Osteoblast (primary cell): ENCODE measurements at regions not wholly inside any gene's neighbourhood (a gene's known extent, or its start where the extent isn't known, plus 50 kb on each side); places are given as distances from the start of the nearest gene placed in this dataset.

Experiments
- DNase-seq: peaks from one replicate; pipeline ENCODE4 v3.0.0; 2011; ENCODE audit warnings: low spot score, mixed read lengths; ENCODE audit not compliant: insufficient read length; ENCODE audit errors: missing footprints
- H2AFZ ChIP-seq: 2 replicates; pipeline ENCODE4 v1.6.0; 2011; ENCODE audit warnings: mild to moderate bottlenecking, low read length
- H3K27ac ChIP-seq: 2 replicates; pipeline ENCODE4 v1.5.1; 2011; ENCODE audit warnings: mild to moderate bottlenecking, low read depth, low read length, moderate library complexity
- H3K27me3 ChIP-seq: 2 replicates; pipeline ENCODE4 v1.6.0; 2012; ENCODE audit warnings: mild to moderate bottlenecking, control low read depth, inconsistent platforms, low read length, moderate library complexity; ENCODE audit not compliant: insufficient read depth
- H3K36me3 ChIP-seq: 2 replicates; pipeline ENCODE4 v1.5.1; 2011; ENCODE audit warnings: mild to moderate bottlenecking, low read length, control low read depth, moderate library complexity; ENCODE audit not compliant: insufficient read depth
- H3K4me1 ChIP-seq: 2 replicates; pipeline ENCODE4 v1.5.1; 2011; ENCODE audit warnings: mild to moderate bottlenecking, low read length, control low read depth, moderate library complexity; ENCODE audit not compliant: insufficient read depth
- H3K4me2 ChIP-seq: 2 replicates; pipeline ENCODE4 v1.6.0; 2011; ENCODE audit warnings: mild to moderate bottlenecking, low read length; ENCODE audit not compliant: insufficient read depth
- H3K4me3 ChIP-seq: fragments of 200-600 bp; sonication (generic); 3 replicates; pipeline ENCODE4 v1.5.1; 2012; ENCODE audit warnings: mild to moderate bottlenecking, low read length, inconsistent platforms; ENCODE audit not compliant: insufficient read depth
- H3K79me2 ChIP-seq: 2 replicates; pipeline ENCODE4 v1.6.0; 2012; ENCODE audit warnings: mild to moderate bottlenecking, low read length, control low read depth, inconsistent platforms; ENCODE audit not compliant: insufficient read depth
- H3K9me3 ChIP-seq: 2 replicates; pipeline ENCODE4 v1.5.1; 2011; ENCODE audit warnings: low read depth, low read length, control low read depth
- H4K20me1 ChIP-seq: 2 replicates; pipeline ENCODE4 v1.6.0; 2012; ENCODE audit warnings: mild to moderate bottlenecking, low read length, control low read depth; ENCODE audit not compliant: insufficient read depth
- TF ChIP-seq, protein P1 (sequence below): IDR thresholded peaks from 2 replicates; pipeline ENCODE4 v1.5.1; 2011; ENCODE audit warnings: mild to moderate bottlenecking, low read depth, low read length, moderate library complexity; ENCODE audit errors: extremely low read depth

DNA sequence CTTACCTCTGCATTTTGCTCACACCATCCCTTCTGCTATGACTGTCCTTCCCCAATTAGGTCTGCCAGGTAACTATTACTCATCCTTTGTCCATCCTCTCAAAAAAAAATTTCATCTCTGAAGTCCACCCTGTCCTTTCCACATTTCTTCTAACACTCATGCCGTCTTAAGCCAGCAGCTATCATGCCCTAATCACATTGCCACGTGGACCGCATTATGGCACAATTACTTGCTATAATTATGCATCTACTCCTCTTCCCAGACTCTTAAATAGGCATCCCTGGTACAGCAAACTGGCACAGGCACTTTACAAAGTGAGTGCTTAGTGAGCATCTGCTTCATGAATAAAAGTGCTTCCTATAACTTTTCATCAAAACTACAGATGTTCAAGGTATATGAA, 295.4 kb upstream of the ESRRG start:
- TF ChIP-seq, protein P1, sequence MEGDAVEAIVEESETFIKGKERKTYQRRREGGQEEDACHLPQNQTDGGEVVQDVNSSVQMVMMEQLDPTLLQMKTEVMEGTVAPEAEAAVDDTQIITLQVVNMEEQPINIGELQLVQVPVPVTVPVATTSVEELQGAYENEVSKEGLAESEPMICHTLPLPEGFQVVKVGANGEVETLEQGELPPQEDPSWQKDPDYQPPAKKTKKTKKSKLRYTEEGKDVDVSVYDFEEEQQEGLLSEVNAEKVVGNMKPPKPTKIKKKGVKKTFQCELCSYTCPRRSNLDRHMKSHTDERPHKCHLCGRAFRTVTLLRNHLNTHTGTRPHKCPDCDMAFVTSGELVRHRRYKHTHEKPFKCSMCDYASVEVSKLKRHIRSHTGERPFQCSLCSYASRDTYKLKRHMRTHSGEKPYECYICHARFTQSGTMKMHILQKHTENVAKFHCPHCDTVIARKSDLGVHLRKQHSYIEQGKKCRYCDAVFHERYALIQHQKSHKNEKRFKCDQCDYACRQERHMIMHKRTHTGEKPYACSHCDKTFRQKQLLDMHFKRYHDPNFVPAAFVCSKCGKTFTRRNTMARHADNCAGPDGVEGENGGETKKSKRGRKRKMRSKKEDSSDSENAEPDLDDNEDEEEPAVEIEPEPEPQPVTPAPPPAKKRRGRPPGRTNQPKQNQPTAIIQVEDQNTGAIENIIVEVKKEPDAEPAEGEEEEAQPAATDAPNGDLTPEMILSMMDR = no peak
- Histone ChIP-seq H4K20me1 (no peaks in the 10 kb centered on the region), H3K27me3 (no peaks in the 10 kb centered on the region), H3K36me3 (no peaks in the 10 kb centered on the region), H3K4me1 (no peaks in the 10 kb centered on the region), H3K4me3 (no peak overlapping the region), H3K4me2 (no peak overlapping the region), H3K9me3 (peaks cover 1% of the 10 kb centered on the region), H3K79me2 (no peaks in the 10 kb centered on the region), H3K27ac (no peak overlapping the region), H2AFZ (no peak overlapping the region)
- DNase-seq = no peak

DNA sequence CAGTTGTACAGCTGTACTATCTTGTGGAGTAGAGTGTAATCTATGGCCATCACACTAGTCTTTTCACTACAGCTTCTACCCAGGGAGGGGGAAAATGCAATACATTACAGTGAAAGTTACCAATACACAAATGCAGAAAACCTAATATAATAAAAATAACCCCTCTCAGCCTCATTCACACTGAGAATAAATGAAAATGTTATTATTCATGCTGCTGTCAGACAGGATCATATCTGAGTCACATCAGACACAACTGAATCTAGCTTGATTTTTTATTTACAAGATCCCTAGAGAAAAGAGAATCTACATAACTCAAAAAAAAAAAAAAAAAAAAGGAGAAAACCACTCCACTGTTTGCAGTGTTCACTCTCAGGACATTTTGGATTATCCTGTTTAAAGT, 293.9 kb upstream of the ESRRG start:
- no peak for DNase-seq
- Histone ChIP-seq H3K9me3 (peaks cover 3% of the 10 kb centered on the region), H3K4me3 (no peak overlapping the region), H4K20me1 (no peaks in the 10 kb centered on the region), H3K27me3 (no peaks in the 10 kb centered on the region), H3K4me2 (no peak overlapping the region), H3K79me2 (no peaks in the 10 kb centered on the region), H3K27ac (no peak overlapping the region), H3K36me3 (no peaks in the 10 kb centered on the region), H2AFZ (no peak overlapping the region), H3K4me1 (no peaks in the 10 kb centered on the region)
- TF ChIP-seq, protein P1 = no peak

DNA sequence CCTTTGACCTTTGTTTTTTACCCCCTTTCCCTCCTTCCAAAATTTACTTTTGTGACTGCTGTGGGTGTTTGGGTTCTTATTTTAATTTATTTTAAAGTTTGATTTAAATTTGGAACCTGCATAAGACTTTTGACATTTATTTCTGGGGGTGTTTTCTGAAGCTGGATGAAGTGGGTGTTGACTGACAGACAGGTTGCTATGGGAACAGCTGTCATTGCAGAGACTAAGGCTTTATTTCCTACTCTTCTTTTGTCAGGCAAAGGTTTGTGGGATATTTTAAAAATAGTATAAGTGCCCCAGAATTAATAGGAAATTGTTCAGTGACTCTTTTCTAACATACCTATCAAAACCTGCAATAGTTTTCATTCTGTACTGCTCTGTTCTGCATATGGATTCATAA, 290.8 kb upstream of the ESRRG start:
- Histone ChIP-seq H3K27me3 (no peaks in the 10 kb centered on the region), H3K4me1 (no peaks in the 10 kb centered on the region), H3K27ac (no peak overlapping the region), H3K4me2 (no peak overlapping the region), H3K36me3 (no peaks in the 10 kb centered on the region), H3K79me2 (no peaks in the 10 kb centered on the region), H2AFZ (no peak overlapping the region), H3K9me3 (peaks cover 3% of the 10 kb centered on the region), H4K20me1 (no peaks in the 10 kb centered on the region), H3K4me3 (no peak overlapping the region)
- DNase-seq = peak; percentile 44
- TF ChIP-seq, protein P1 = no peak

DNA sequence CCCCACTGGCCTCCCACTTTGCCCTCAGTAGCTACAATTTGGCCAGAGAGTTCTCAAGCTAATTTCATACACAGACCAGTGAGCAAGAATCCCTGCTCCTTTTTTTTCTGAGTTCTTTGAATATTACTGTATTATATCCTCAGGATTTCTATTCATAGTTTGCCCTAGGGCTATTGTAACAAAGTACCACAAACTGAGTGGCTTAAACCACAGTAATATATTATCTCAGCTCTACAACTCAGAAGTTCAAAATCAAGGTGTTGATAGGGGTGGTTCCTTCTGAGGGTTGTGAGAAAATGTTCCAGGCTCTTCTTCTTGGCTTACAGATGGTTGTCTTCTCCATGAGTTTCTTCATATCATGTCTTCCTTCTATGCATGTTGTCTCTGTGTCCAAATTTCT, 289.4 kb upstream of the ESRRG start:
- TF ChIP-seq, protein P1 = no peak
- H3K27ac ChIP-seq = no peak overlapping the region
- DNase-seq = no peak
- H3K4me1 ChIP-seq = no peaks in the 10 kb centered on the region
- no peaks in the 10 kb centered on the region for H4K20me1 ChIP-seq
- no peak overlapping the region for H3K4me2 ChIP-seq
- no peaks in the 10 kb centered on the region for H3K79me2 ChIP-seq
- H3K27me3 ChIP-seq = no peaks in the 10 kb centered on the region
- no peak overlapping the region for H2AFZ ChIP-seq
- no peaks in the 10 kb centered on the region for H3K36me3 ChIP-seq
- peaks cover 3% of the 10 kb centered on the region for H3K9me3 ChIP-seq
- H3K4me3 ChIP-seq = no peak overlapping the region
